RWPE1 (cell line): ENCODE measurements at regions not wholly inside any gene's neighbourhood (a gene's known extent, or its start where the extent isn't known, plus 50 kb on each side); places are given as distances from the start of the nearest gene placed in this dataset.

Experiments used
- CTCF ChIA-PET: fragments of 350-600 bp; sonication (Branson Sonifier 250); formaldehyde crosslinking; extraction: SDS; loops from one replicate; lab custom pipeline; 2021; lab: Yijun Ruan, JAX
- POLR2A ChIA-PET: fragments of 400-600 bp; formaldehyde crosslinking; extraction: SDS; loops from one replicate; lab custom pipeline; 2020; ENCODE audit warnings: antibody characterized with exemption; ENCODE audit not compliant: low non-redundant PET; lab: Yijun Ruan, JAX
- DNase-seq: peaks from one replicate; pipeline ENCODE4 v3.0.0; 2012; ENCODE audit warnings: low spot score
- H3K27ac ChIP-seq: fragments of 450-650 bp; 2 replicates; pipeline ENCODE4 v1.5.1; 2017
- TF ChIP-seq, protein P1 (sequence below): fragments of 450-650 bp; conservative IDR thresholded peaks from 2 replicates; pipeline ENCODE4 v1.5.1; 2017; ENCODE audit warnings: low read depth, mild to moderate bottlenecking

- TF ChIP-seq, protein P1, sequence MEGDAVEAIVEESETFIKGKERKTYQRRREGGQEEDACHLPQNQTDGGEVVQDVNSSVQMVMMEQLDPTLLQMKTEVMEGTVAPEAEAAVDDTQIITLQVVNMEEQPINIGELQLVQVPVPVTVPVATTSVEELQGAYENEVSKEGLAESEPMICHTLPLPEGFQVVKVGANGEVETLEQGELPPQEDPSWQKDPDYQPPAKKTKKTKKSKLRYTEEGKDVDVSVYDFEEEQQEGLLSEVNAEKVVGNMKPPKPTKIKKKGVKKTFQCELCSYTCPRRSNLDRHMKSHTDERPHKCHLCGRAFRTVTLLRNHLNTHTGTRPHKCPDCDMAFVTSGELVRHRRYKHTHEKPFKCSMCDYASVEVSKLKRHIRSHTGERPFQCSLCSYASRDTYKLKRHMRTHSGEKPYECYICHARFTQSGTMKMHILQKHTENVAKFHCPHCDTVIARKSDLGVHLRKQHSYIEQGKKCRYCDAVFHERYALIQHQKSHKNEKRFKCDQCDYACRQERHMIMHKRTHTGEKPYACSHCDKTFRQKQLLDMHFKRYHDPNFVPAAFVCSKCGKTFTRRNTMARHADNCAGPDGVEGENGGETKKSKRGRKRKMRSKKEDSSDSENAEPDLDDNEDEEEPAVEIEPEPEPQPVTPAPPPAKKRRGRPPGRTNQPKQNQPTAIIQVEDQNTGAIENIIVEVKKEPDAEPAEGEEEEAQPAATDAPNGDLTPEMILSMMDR, result no peak
- ChIA-PET POLR2A (no interaction called here), CTCF (no interaction called here)
- no peak for DNase-seq
- H3K27ac ChIP-seq, result no peak overlapping the region
These were observed 363.8 kb upstream of the PKN2 start for GRCh38 chr1:88320291-88320690.

GRCh38 chr1:88321706-88322105 lies 362.4 kb upstream of the PKN2 start:
- ChIA-PET POLR2A (no interaction called here), CTCF (no interaction called here)
- TF ChIP-seq, protein P1, result no peak
- DNase-seq, result no peak
- no peak overlapping the region for H3K27ac ChIP-seq

DNA sequence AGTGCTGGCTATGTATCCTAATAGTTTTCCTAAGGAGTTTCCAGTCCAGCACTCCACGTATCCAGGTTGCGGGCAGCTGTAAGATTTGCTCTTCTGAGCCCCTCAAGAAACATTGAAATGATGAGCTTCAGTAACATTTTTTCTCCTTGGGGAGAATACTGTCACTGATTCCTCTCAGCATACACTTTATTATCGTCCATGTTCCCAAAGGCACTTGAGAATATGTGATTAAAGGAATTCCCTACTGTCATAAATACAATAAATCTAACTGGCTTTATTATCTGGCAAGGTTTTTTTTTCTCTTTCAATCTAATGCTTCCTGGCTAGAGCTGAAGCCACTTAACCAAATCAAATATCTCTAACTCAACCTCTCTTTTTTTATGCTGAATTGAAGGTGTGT lies 359.2 kb upstream of the PKN2 start:
- no peak for DNase-seq
- CTCF ChIA-PET, result no interaction called here
- POLR2A ChIA-PET, result no interaction called here
- TF ChIP-seq, protein P1, result no peak
- H3K27ac ChIP-seq, result no peak overlapping the region

GRCh38 chr1:88327391-88328267 lies 356.4 kb upstream of the PKN2 start:
- TF ChIP-seq, protein P1, result no peak
- CTCF ChIA-PET, result no interaction called here
- H3K27ac ChIP-seq, result no peak overlapping the region
- peak; percentile 86 for DNase-seq
- POLR2A ChIA-PET, result no interaction called here

DNA sequence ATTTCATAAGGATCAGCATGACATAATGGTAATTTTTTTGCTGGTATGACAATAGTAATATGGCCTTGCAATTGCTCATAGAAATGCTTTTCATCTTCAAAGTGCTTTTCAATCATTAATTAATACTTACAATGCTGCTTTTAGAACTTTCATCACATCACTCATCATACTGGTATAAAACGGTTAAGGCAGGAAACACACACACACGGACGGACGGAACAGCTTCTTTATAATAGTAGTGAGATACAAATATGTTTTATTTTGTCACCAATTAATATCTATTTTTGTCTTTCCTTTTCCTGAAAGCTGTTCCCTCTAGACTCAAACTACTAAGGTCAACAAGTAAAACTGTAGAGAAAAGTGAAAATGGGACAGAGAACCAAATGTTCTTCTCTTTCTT lies 353.9 kb upstream of the PKN2 start:
- TF ChIP-seq, protein P1, result no peak
- CTCF ChIA-PET, result no interaction called here
- POLR2A ChIA-PET, result no interaction called here
- no peak for DNase-seq
- no peak overlapping the region for H3K27ac ChIP-seq

GRCh38 chr1:88333086-88333695 lies 350.9 kb upstream of the PKN2 start:
- no peak for DNase-seq
- TF ChIP-seq, protein P1, result no peak
- ChIA-PET POLR2A (no interaction called here), CTCF (interaction anchor here (0.5 kb wide), 1 partner anchor 46 kb away, joined by 3 read pairs; no protein-coding TSS in a partner anchor)
- no peak overlapping the region for H3K27ac ChIP-seq
